SK-N-SH (cell line): ENCODE measurements at regions not wholly inside any gene's neighbourhood (a gene's known extent, or its start where the extent isn't known, plus 50 kb on each side); places are given as distances from the start of the nearest gene placed in this dataset.

Source experiments
- CTCF ChIA-PET: fragments of 300-600, 350-600 bp; formaldehyde crosslinking; extraction: SDS; loops from one replicate; lab custom pipeline; 2021; lab: Yijun Ruan, JAX
- POLR2A ChIA-PET: fragments of 350-600 bp; sonication (Branson Sonifier 250); formaldehyde crosslinking; extraction: SDS; loops from one replicate; lab custom pipeline; 2020; ENCODE audit warnings: antibody characterized with exemption, inconsistent platforms; lab: Yijun Ruan, JAX
- DNase-seq: peaks from one replicate; pipeline ENCODE4 v3.0.0; 2012
- H2AFZ ChIP-seq: fragments of 200-600 bp; sonication (generic); 2 replicates; pipeline ENCODE4 v1.8.1; 2016; ENCODE audit warnings: antibody characterized with exemption, mild to moderate bottlenecking, low read depth
- H3F3A ChIP-seq: fragments of 200-600 bp; sonication (generic); replicated peaks from 2 replicates; pipeline ENCODE3; 2016; ENCODE audit warnings: antibody characterized with exemption, mild to moderate bottlenecking; ENCODE audit not compliant: insufficient read depth
- H3K27ac ChIP-seq, 2 experiments: fragments of 200-500 bp in 1 of 2; fragments of 200-600 bp in 1 of 2; sonication (Bioruptor generic) in 1 of 2; sonication (generic), shearing (Covaris generic) in 1 of 2; 2 replicates each; pipeline versions ENCODE4 v1.5.1 to v1.6.1; 2014 to 2016; ENCODE audit warnings: low read depth in 2 of 2, inconsistent platforms in 1 of 2, low read length in 1 of 2, mild to moderate bottlenecking in 1 of 2, mixed read lengths in 1 of 2
- H3K27me3 ChIP-seq: fragments of 200-600 bp; sonication (generic), shearing (Covaris generic); 2 replicates; pipeline ENCODE4 v1.6.1; 2016; ENCODE audit warnings: mixed run types; ENCODE audit not compliant: insufficient read depth
- H3K36me3 ChIP-seq, 2 experiments: fragments of 200-500 bp in 1 of 2; fragments of 200-600 bp in 1 of 2; sonication (Bioruptor generic) in 1 of 2; sonication (generic) in 1 of 2; replicated peaks in 1 of 2; 2 replicates each; pipeline versions ENCODE3 to v1.5.1; 2014 to 2016; ENCODE audit warnings: low read length in 1 of 2, mild to moderate bottlenecking in 1 of 2; ENCODE audit not compliant: insufficient read depth in 2 of 2, control insufficient read depth in 1 of 2
- H3K4me1 ChIP-seq, 2 experiments: fragments of 200-500 bp in 1 of 2; fragments of 200-600 bp in 1 of 2; sonication (Bioruptor generic) in 1 of 2; sonication (generic), shearing (Covaris generic) in 1 of 2; 2 replicates each; pipeline versions ENCODE4 v1.5.1 to v1.6.1; 2014 to 2016; ENCODE audit warnings: low read depth in 1 of 2, low read length in 1 of 2, mixed run types in 1 of 2; ENCODE audit not compliant: insufficient read depth in 2 of 2, control insufficient read depth in 1 of 2
- H3K4me2 ChIP-seq: fragments of 200-600 bp; sonication (generic), shearing (Covaris generic); 2 replicates; pipeline ENCODE4 v1.6.1; 2017; ENCODE audit warnings: mixed run types
- H3K4me3 ChIP-seq, 2 experiments: fragments of 200-500 bp in 1 of 2; fragments of 200-600 bp in 1 of 2; sonication (Bioruptor generic) in 1 of 2; sonication (generic), shearing (Covaris generic) in 1 of 2; 2 replicates each; pipeline versions ENCODE4 v1.5.1 to v1.8.1; 2014 to 2016; ENCODE audit warnings: low read depth in 2 of 2, inconsistent platforms in 1 of 2, low read length in 1 of 2, mild to moderate bottlenecking in 1 of 2, mixed read lengths in 1 of 2, moderate library complexity in 1 of 2
- H3K79me2 ChIP-seq: fragments of 200-600 bp; sonication (generic); 2 replicates; pipeline ENCODE4 v1.8.1; 2017; ENCODE audit warnings: mild to moderate bottlenecking; ENCODE audit not compliant: insufficient read depth
- H3K9ac ChIP-seq: fragments of 200-600 bp; sonication (generic); 2 replicates; pipeline ENCODE4 v1.6.1; 2017; ENCODE audit warnings: mixed run types
- H3K9me2 ChIP-seq: fragments of 200-600 bp; sonication (generic); 2 replicates; pipeline ENCODE4 v1.6.1; 2017; ENCODE audit warnings: mixed run types
- H3K9me3 ChIP-seq: fragments of 200-600 bp; sonication (generic); 2 replicates; pipeline ENCODE4 v1.6.1; 2017; ENCODE audit warnings: mixed run types, mild to moderate bottlenecking, moderate library complexity
- H4K20me1 ChIP-seq: fragments of 200-600 bp; sonication (generic); 2 replicates; pipeline ENCODE4 v1.6.1; 2017; ENCODE audit warnings: mild to moderate bottlenecking, mixed run types; ENCODE audit not compliant: insufficient read depth
- ELF1 ChIP-seq: IDR thresholded peaks from 2 replicates; pipeline ENCODE4 v1.4.0; 2012
- FOXM1 ChIP-seq: IDR thresholded peaks from 2 replicates; pipeline ENCODE4 v1.4.0; 2012; ENCODE audit warnings: low read depth, mild to moderate bottlenecking
- GABPA ChIP-seq: IDR thresholded peaks from 2 replicates; pipeline ENCODE4 v1.4.0; 2012; ENCODE audit warnings: low read depth, mild to moderate bottlenecking
- JUND ChIP-seq: IDR thresholded peaks from 2 replicates; pipeline ENCODE4 v1.4.0; 2012
- MEF2A ChIP-seq: IDR thresholded peaks from 2 replicates; pipeline ENCODE4 v1.4.0; 2012; ENCODE audit warnings: low read depth, borderline replicate concordance
- NFIC ChIP-seq: IDR thresholded peaks from 2 replicates; pipeline ENCODE4 v1.4.0; 2012; ENCODE audit warnings: borderline replicate concordance
- POLR2AphosphoS5 ChIP-seq: IDR thresholded peaks from 2 replicates; pipeline ENCODE4 v1.6.1; 2012; ENCODE audit warnings: low read depth, low read length
- RAD21 ChIP-seq: IDR thresholded peaks from 2 replicates; pipeline ENCODE4 v1.6.1; 2012; ENCODE audit warnings: mild to moderate bottlenecking, low read length
- RCOR1 ChIP-seq: fragments of 150-350 bp; IDR thresholded peaks from 2 replicates; pipeline ENCODE4 v1.6.1; 2017; ENCODE audit warnings: antibody characterized with exemption, low read length
- RFX5 ChIP-seq: IDR thresholded peaks from 2 replicates; pipeline ENCODE4 v1.6.1; 2012; ENCODE audit warnings: mild to moderate bottlenecking, improper control_type of control experiment, low read length
- RXRA ChIP-seq: IDR thresholded peaks from 2 replicates; pipeline ENCODE4 v1.4.0; 2012; ENCODE audit warnings: low read depth, mild to moderate bottlenecking, borderline replicate concordance
- SIN3A ChIP-seq: IDR thresholded peaks from 2 replicates; pipeline ENCODE4 v1.6.1; 2012; ENCODE audit warnings: low read depth, mild to moderate bottlenecking, low read length, moderate library complexity, borderline replicate concordance
- SMC3 ChIP-seq: IDR thresholded peaks from 2 replicates; pipeline ENCODE4 v1.6.1; 2012; ENCODE audit warnings: low read depth, low read length, improper control_type of control experiment
- TCF12 ChIP-seq: IDR thresholded peaks from 2 replicates; pipeline ENCODE4 v1.4.0; 2012
- USF2 ChIP-seq: fragments of 150-350 bp; IDR thresholded peaks from 2 replicates; pipeline ENCODE4 v1.6.1; 2017; ENCODE audit warnings: antibody characterized with exemption, low read length, low read depth, borderline replicate concordance
- ZBTB33 ChIP-seq: IDR thresholded peaks from 2 replicates; pipeline ENCODE4 v1.4.0; 2012; ENCODE audit warnings: low read depth, borderline replicate concordance
- WGBS: methylation state at CpG from one replicate; pipeline ENCODE4 v1.1.6; 2017; ENCODE audit warnings: low lambda C conversion rate; 5-methylcytosine and 5-hydroxymethylcytosine counted together
- TF ChIP-seq, protein P1 (sequence below): IDR thresholded peaks from 2 replicates; pipeline ENCODE4 v1.4.0; 2012; ENCODE audit warnings: low read depth, borderline replicate concordance
- TF ChIP-seq, protein P2 (sequence below): IDR thresholded peaks from 2 replicates; pipeline ENCODE4; 2012

DNA sequence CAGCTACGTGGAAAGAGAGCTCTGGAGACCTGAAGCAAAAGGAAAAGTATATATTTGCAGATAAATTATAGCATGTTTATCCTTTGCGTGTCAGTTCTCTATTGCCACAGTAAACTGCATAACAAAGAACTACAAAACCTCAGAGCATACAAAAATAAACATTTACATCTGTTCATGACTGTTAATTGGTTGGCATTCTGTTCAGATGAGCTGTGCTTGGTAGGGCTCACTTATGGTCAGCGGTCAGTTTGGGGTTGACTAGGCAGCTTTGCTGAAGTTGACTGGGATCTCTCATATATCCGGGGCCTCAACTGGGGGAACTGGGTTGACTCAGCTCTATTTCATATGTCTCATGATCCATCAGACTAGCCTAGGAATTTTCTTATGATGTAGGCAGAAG is 257.7 kb downstream of the TLE1 start:
- Histone ChIP-seq H3K9me3 (peaks cover 8% of the 10 kb centered on the region), H3F3A (no peaks in the 10 kb centered on the region), H3K27ac (no peak overlapping the region), H3K79me2 (no peaks in the 10 kb centered on the region), H3K4me3 (no peak overlapping the region), H3K36me3 (no peaks in the 10 kb centered on the region), H3K9me2 (no peaks in the 10 kb centered on the region), H2AFZ (no peak overlapping the region), H3K4me2 (no peak overlapping the region), H4K20me1 (no peaks in the 10 kb centered on the region), H3K9ac (no peak overlapping the region), H3K27me3 (no peaks in the 10 kb centered on the region), H3K4me1 (no peaks in the 10 kb centered on the region)
- no peak for DNase-seq
- TF ChIP-seq SIN3A (no peak), JUND (no peak), USF2 (no peak), RFX5 (no peak), TCF12 (no peak), RCOR1 (no peak), RAD21 (no peak), ELF1 (no peak), GABPA (no peak), SMC3 (no peak), POLR2AphosphoS5 (no peak)
- TF ChIP-seq, protein P1, sequence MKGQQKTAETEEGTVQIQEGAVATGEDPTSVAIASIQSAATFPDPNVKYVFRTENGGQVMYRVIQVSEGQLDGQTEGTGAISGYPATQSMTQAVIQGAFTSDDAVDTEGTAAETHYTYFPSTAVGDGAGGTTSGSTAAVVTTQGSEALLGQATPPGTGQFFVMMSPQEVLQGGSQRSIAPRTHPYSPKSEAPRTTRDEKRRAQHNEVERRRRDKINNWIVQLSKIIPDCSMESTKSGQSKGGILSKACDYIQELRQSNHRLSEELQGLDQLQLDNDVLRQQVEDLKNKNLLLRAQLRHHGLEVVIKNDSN: no peak
- ChIA-PET CTCF (no interaction called here), POLR2A (no interaction called here)
- WGBS: 52% methylated on average over 4 of the region's 4 CpGs

- Histone ChIP-seq H3K36me3 (no peaks in the 10 kb centered on the region), H3K4me3 (no peak overlapping the region), H4K20me1 (no peaks in the 10 kb centered on the region), H3K4me2 (no peak overlapping the region), H3K4me1 (no peaks in the 10 kb centered on the region), H3K27me3 (no peaks in the 10 kb centered on the region), H3K27ac (no peak overlapping the region)
- CTCF ChIA-PET: no interaction called here
- 0% methylated on average over 1 of the region's 1 CpG for WGBS
- TF ChIP-seq ZBTB33: no peak
- no peak for TF ChIP-seq RCOR1
- TF ChIP-seq RXRA: no peak
- no peak for TF ChIP-seq USF2
- TF ChIP-seq NFIC: no peak
- TF ChIP-seq, protein P2, sequence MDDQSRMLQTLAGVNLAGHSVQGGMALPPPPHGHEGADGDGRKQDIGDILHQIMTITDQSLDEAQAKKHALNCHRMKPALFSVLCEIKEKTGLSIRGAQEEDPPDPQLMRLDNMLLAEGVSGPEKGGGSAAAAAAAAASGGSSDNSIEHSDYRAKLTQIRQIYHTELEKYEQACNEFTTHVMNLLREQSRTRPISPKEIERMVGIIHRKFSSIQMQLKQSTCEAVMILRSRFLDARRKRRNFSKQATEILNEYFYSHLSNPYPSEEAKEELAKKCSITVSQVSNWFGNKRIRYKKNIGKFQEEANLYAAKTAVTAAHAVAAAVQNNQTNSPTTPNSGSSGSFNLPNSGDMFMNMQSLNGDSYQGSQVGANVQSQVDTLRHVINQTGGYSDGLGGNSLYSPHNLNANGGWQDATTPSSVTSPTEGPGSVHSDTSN: no peak
- no peak for TF ChIP-seq JUND
- no peak for TF ChIP-seq MEF2A
- TF ChIP-seq SIN3A: no peak
- TF ChIP-seq FOXM1: no peak
- TF ChIP-seq, all 33 proteins: peak for 0
- no peak for DNase-seq
- Histone ChIP-seq H3K9me3 (peaks cover 8% of the 10 kb centered on the region), H3K79me2 (no peaks in the 10 kb centered on the region), H3K9ac (no peak overlapping the region), H2AFZ (no peak overlapping the region), H3F3A (no peaks in the 10 kb centered on the region), H3K9me2 (no peaks in the 10 kb centered on the region)
- POLR2A ChIA-PET: no interaction called here
These were observed 258.6 kb downstream of the TLE1 start for GRCh38 chr9:81430727-81431126.
